A549 (cell line): ENCODE measurements at regions not wholly inside any gene's neighbourhood (a gene's known extent, or its start where the extent isn't known, plus 50 kb on each side); places are given as distances from the start of the nearest gene placed in this dataset.

Experiments
- ATAC-seq, 2 experiments: fragments of 200-7000 bp in 1 of 2; fragments of >200 bp in 1 of 2; cut with Nextera tagmentation in 1 of 2; cut with Tn5 transposase in 1 of 2; 3 replicates each; pipeline versions ENCODE4 v1.8.0 to v1.9.1; 2018 to 2020; ENCODE audit warnings: mild to moderate bottlenecking in 1 of 2, moderate library complexity in 1 of 2
- CTCF ChIA-PET: fragments of 300-600 bp; sonication (Branson Sonifier 250); formaldehyde crosslinking; extraction: SDS; loops from one replicate; lab custom pipeline; 2021; ENCODE audit warnings: antibody characterized with exemption, inconsistent platforms; lab: Yijun Ruan, JAX
- POLR2A ChIA-PET: fragments of 350-600 bp; formaldehyde crosslinking; extraction: SDS; loops from one replicate; lab custom pipeline; 2021; ENCODE audit warnings: antibody characterized with exemption, inconsistent platforms; lab: Yijun Ruan, JAX
- DNase-seq, 2 experiments: peaks; one replicate each; pipeline versions ENCODE4 v3.0.0 to v3.0.0-alpha.2; 2011 to 2016; ENCODE audit warnings: low read depth in 1 of 2, low spot score in 1 of 2
- FAIRE-seq: peaks from 2 replicates; lab custom pipeline; 2011; peaks lifted over from hg19 to GRCh38; lab: Jason Lieb, UNC
- H3K27ac ChIP-seq, 2 experiments: fragments of >200 bp; sonication (Bioruptor Twin); formaldehyde crosslinking; 3 replicates each; pipeline ENCODE4 v1.5.1; 2016 to 2017
- H3K4me1 ChIP-seq: fragments of >200 bp; sonication (Bioruptor Twin); formaldehyde crosslinking; 3 replicates; pipeline ENCODE4 v1.6.1; 2016
- H3K4me2 ChIP-seq: fragments of >200 bp; sonication (Bioruptor Twin); formaldehyde crosslinking; 3 replicates; pipeline ENCODE4 v1.6.1; 2016
- H3K4me3 ChIP-seq: fragments of >200 bp; sonication (Bioruptor Twin); formaldehyde crosslinking; 3 replicates; pipeline ENCODE4 v1.5.1; 2016
- H3K9me3 ChIP-seq: fragments of >200 bp; sonication (Bioruptor Twin); formaldehyde crosslinking; 3 replicates; pipeline ENCODE4 v1.6.1; 2016
- BCL3 ChIP-seq: fragments of >200 bp; sonication (Bioruptor Twin); formaldehyde crosslinking; IDR thresholded peaks from 3 replicates; pipeline ENCODE4 v1.6.1; 2016
- CBX8 ChIP-seq: fragments of 200-600 bp; sonication (generic); IDR thresholded peaks from 2 replicates; pipeline ENCODE4 v1.6.1; 2016
- CHD2 ChIP-seq: fragments of 150-350 bp; IDR thresholded peaks from 2 replicates; pipeline ENCODE4 v1.6.1; 2014; ENCODE audit warnings: low read length; ENCODE audit not compliant: partially characterized antibody
- CHD4 ChIP-seq: fragments of 200-600 bp; sonication (generic); IDR thresholded peaks from 2 replicates; pipeline ENCODE4 v1.6.1; 2016; ENCODE audit warnings: antibody characterized with exemption, mild to moderate bottlenecking, borderline replicate concordance
- EP300 ChIP-seq, 2 experiments: fragments of >200 bp; sonication (Bioruptor Twin); formaldehyde crosslinking; IDR thresholded peaks; 2 replicates in 1 of 2; 3 replicates in 1 of 2; pipeline ENCODE4 v1.6.1; 2016 to 2017
- FOSL2 ChIP-seq, 2 experiments: fragments of 450-650 bp in 1 of 2; fragments of >200 bp in 1 of 2; sonication (Bioruptor Twin) in 1 of 2; formaldehyde crosslinking; IDR thresholded peaks; 2 replicates each; pipeline versions ENCODE4 v1.5.0 to v1.6.1; 2016 to 2020; ENCODE audit warnings: mild to moderate bottlenecking in 1 of 2, moderate library complexity in 1 of 2
- HMGXB4 ChIP-seq: fragments of 250-450 bp; sonication (Bioruptor Pico); IDR thresholded peaks from 2 replicates; pipeline ENCODE4 v1.5.0; 2021; ENCODE audit warnings: mild to moderate bottlenecking, moderate library complexity, borderline replicate concordance
- MAFK ChIP-seq: fragments of 450-650 bp; IDR thresholded peaks from 2 replicates; pipeline ENCODE4 v1.6.1; 2014; ENCODE audit not compliant: partially characterized antibody
- MAZ ChIP-seq: fragments of 150-350 bp; IDR thresholded peaks from 2 replicates; pipeline ENCODE4 v1.6.1; 2014; ENCODE audit warnings: antibody characterized with exemption, low read depth, low read length, borderline replicate concordance
- MYC ChIP-seq: IDR thresholded peaks from 2 replicates; pipeline ENCODE4 v1.6.1; 2012; ENCODE audit warnings: mild to moderate bottlenecking, inconsistent platforms, low read length, improper control_type of control experiment, borderline replicate concordance
- NPAS2 ChIP-seq: fragments of 250-450 bp; sonication (Bioruptor Pico); IDR thresholded peaks from 2 replicates; pipeline ENCODE4 v1.8.0; 2022; ENCODE audit warnings: mild to moderate bottlenecking, moderate library complexity, borderline replicate concordance
- PHF8 ChIP-seq: fragments of 200-600 bp; sonication (generic); IDR thresholded peaks from 2 replicates; pipeline ENCODE4 v1.6.1; 2016; ENCODE audit warnings: low read depth, mild to moderate bottlenecking, antibody characterized with exemption, moderate library complexity, borderline replicate concordance
- RAD21 ChIP-seq, 2 experiments: fragments of >200 bp in 1 of 2; sonication (Bioruptor Twin) in 1 of 2; formaldehyde crosslinking in 1 of 2; IDR thresholded peaks in 1 of 2; conservative IDR thresholded peaks in 1 of 2; 2 replicates in 1 of 2; 3 replicates in 1 of 2; pipeline ENCODE4 v1.6.1; 2012 to 2018; ENCODE audit warnings: inconsistent platforms in 1 of 2
- RFX5 ChIP-seq: fragments of 450-650 bp; IDR thresholded peaks from 2 replicates; pipeline ENCODE4 v1.7.1; 2014; ENCODE audit warnings: antibody characterized with exemption, mild to moderate bottlenecking, moderate library complexity
- RNF2 ChIP-seq: fragments of 200-600 bp; sonication (generic); IDR thresholded peaks from 2 replicates; pipeline ENCODE4 v1.6.1; 2016; ENCODE audit warnings: low read depth, mild to moderate bottlenecking, antibody characterized with exemption, moderate library complexity, borderline replicate concordance
- SREBF2 ChIP-seq: fragments of 450-650 bp; IDR thresholded peaks from 2 replicates; pipeline ENCODE4 v1.6.1; 2014; ENCODE audit warnings: mild to moderate bottlenecking, moderate library complexity
- ZFP36 ChIP-seq: fragments of 450-650 bp; IDR thresholded peaks from 2 replicates; pipeline ENCODE4 v1.6.1; 2014; ENCODE audit warnings: borderline replicate concordance; ENCODE audit not compliant: partially characterized antibody
- WGBS: methylation state at CpG from one replicate; pipeline ENCODE4 v1.1.6; 2017; ENCODE audit errors: missing lambda C conversion rate; 5-methylcytosine and 5-hydroxymethylcytosine counted together
- TF ChIP-seq, protein P1 (sequence below): fragments of 450-650 bp; IDR thresholded peaks from 2 replicates; pipeline ENCODE4 v1.6.1; 2014; ENCODE audit warnings: antibody characterized with exemption

- ATAC-seq (no peak), DNase-seq (no peak), FAIRE-seq (no peak)
- CTCF ChIA-PET = interaction anchor here (0.7 kb wide), 1 partner anchor 140 kb away, joined by 3 read pairs; no protein-coding TSS in a partner anchor
- TF ChIP-seq NPAS2 (CRISPR knock-in tag) = no peak
- TF ChIP-seq, protein P1, sequence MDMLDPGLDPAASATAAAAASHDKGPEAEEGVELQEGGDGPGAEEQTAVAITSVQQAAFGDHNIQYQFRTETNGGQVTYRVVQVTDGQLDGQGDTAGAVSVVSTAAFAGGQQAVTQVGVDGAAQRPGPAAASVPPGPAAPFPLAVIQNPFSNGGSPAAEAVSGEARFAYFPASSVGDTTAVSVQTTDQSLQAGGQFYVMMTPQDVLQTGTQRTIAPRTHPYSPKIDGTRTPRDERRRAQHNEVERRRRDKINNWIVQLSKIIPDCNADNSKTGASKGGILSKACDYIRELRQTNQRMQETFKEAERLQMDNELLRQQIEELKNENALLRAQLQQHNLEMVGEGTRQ = no peak
- no peak for TF ChIP-seq SREBF2
- Histone ChIP-seq H3K4me3 (no peak overlapping the region), H3K27ac (no peak overlapping the region), H3K9me3 (no peaks in the 10 kb centered on the region), H3K4me1 (peaks cover 8% of the 10 kb centered on the region; the same call in 1 of the 3 replicates), H3K4me2 (no peak overlapping the region)
- POLR2A ChIA-PET = no interaction called here
- WGBS = 54% methylated on average over 11 of the region's 12 CpGs
Observed at GRCh38 chr6:1040393-1040792, 271.5 kb upstream of the FOXQ1 start.

DNA sequence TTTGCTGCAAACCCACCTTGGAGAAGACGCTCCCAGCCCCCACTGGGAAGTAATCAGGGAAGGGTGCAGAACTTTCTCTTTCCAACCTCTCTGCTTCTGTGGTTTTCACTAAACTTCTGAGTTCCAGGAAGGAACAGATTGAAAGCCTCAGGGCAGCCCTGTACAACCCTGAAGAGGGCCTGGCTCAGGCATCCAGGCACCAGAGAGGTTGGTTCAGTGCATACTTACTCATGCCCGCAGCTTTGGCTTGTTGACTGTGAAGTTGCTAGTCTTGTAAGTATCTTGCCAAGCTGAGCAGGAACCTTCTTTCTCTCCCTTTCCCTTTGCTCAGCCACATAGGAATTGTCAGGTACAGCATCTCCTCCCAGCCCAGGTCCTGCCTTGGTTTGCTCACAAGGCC lies 272.2 kb upstream of the FOXQ1 start:
- Histone ChIP-seq H3K4me3 (no peak overlapping the region), H3K27ac (no peak overlapping the region), H3K9me3 (no peaks in the 10 kb centered on the region), H3K4me1 (peaks cover 8% of the 10 kb centered on the region; the same call in 1 of the 3 replicates), H3K4me2 (no peak overlapping the region)
- ChIA-PET POLR2A (no interaction called here), CTCF (no interaction called here)
- DNase-seq = no peak
- no peak for ATAC-seq
- no peak for FAIRE-seq
- TF ChIP-seq HMGXB4 (CRISPR knock-in tag) = no peak
- no peak for TF ChIP-seq CHD4
- no peak for TF ChIP-seq CBX8
- no peak for TF ChIP-seq RAD21 (conservative IDR thresholded peaks at IDR 0.05 in 1 of 2, IDR thresholded peaks at IDR 0.05 in 1 of 2)
- 72% methylated on average over 1 of the region's 2 CpGs for WGBS

- Histone ChIP-seq H3K27ac (no peak overlapping the region), H3K4me3 (no peak overlapping the region), H3K9me3 (no peaks in the 10 kb centered on the region)
- no peak for FAIRE-seq
- ChIA-PET POLR2A (no interaction called here), CTCF (no interaction called here)
- ATAC-seq = no peak; a peak in 1 of 6 replicates
- no peak for DNase-seq
- WGBS = 43% methylated on average over 6 of the region's 9 CpGs
- TF ChIP-seq CHD2 (no peak), MAZ (no peak), HMGXB4 (CRISPR knock-in tag) (no peak), EP300 (IDR thresholded peaks at IDR 0.05) (no peak)
- TF ChIP-seq, all 56 proteins: peak for 0
- no peak overlapping the region for H3K4me2 ChIP-seq
- H3K4me1 ChIP-seq = 0 out of 3 replicates have a peak, but pooled peaks cover 2% of the 10 kb centered on the region
Observed at GRCh38 chr6:1039191-1039590, 272.7 kb upstream of the FOXQ1 start.

GRCh38 chr6:1037430-1038202 lies 274.3 kb upstream of the FOXQ1 start:
- no peak overlapping the region for H3K27ac ChIP-seq
- 79% methylated on average over 10 of the region's 10 CpGs for WGBS
- ChIA-PET POLR2A (no interaction called here), CTCF (no interaction called here)
- TF ChIP-seq CBX8 = no peak
- TF ChIP-seq ZFP36 = no peak
- no peak for TF ChIP-seq MYC
- no peak for TF ChIP-seq RNF2
- TF ChIP-seq RFX5 = no peak
- no peak for TF ChIP-seq EP300 (IDR thresholded peaks at IDR 0.05)
- TF ChIP-seq MAZ = no peak
- no peak for TF ChIP-seq PHF8
- no peak for TF ChIP-seq CHD2
- TF ChIP-seq MAFK = no peak
- TF ChIP-seq BCL3 = no peak
- no peak for TF ChIP-seq FOSL2 (IDR thresholded peaks at IDR 0.05)
- no peak for TF ChIP-seq FOSL2 (CRISPR knock-in tag; IDR thresholded peaks at IDR 0.05)
- H3K9me3 ChIP-seq = no peaks in the 10 kb centered on the region
- no peak for DNase-seq
- no peak overlapping the region for H3K4me2 ChIP-seq
- no peak overlapping the region for H3K4me3 ChIP-seq
- no peaks in the 10 kb centered on the region for H3K4me1 ChIP-seq
- ATAC-seq = no peak
- FAIRE-seq = no peak
